A549 (cell line): ENCODE measurements at regions not wholly inside any gene's neighbourhood (a gene's known extent, or its start where the extent isn't known, plus 50 kb on each side); places are given as distances from the start of the nearest gene placed in this dataset.

Experiments
- ATAC-seq, 2 experiments: fragments of 200-7000 bp in 1 of 2; fragments of >200 bp in 1 of 2; cut with Nextera tagmentation in 1 of 2; cut with Tn5 transposase in 1 of 2; 3 replicates each; pipeline versions ENCODE4 v1.8.0 to v1.9.1; 2018 to 2020; ENCODE audit warnings: mild to moderate bottlenecking in 1 of 2, moderate library complexity in 1 of 2
- CTCF ChIA-PET: fragments of 300-600 bp; sonication (Branson Sonifier 250); formaldehyde crosslinking; extraction: SDS; loops from one replicate; lab custom pipeline; 2021; ENCODE audit warnings: antibody characterized with exemption, inconsistent platforms; lab: Yijun Ruan, JAX
- POLR2A ChIA-PET: fragments of 350-600 bp; formaldehyde crosslinking; extraction: SDS; loops from one replicate; lab custom pipeline; 2021; ENCODE audit warnings: antibody characterized with exemption, inconsistent platforms; lab: Yijun Ruan, JAX
- DNase-seq, 2 experiments: peaks; one replicate each; pipeline versions ENCODE4 v3.0.0 to v3.0.0-alpha.2; 2011 to 2016; ENCODE audit warnings: low read depth in 1 of 2, low spot score in 1 of 2
- FAIRE-seq: peaks from 2 replicates; lab custom pipeline; 2011; peaks lifted over from hg19 to GRCh38; lab: Jason Lieb, UNC
- H3K27ac ChIP-seq, 2 experiments: fragments of >200 bp; sonication (Bioruptor Twin); formaldehyde crosslinking; 3 replicates each; pipeline ENCODE4 v1.5.1; 2016 to 2017
- H3K4me1 ChIP-seq: fragments of >200 bp; sonication (Bioruptor Twin); formaldehyde crosslinking; 3 replicates; pipeline ENCODE4 v1.6.1; 2016
- H3K4me2 ChIP-seq: fragments of >200 bp; sonication (Bioruptor Twin); formaldehyde crosslinking; 3 replicates; pipeline ENCODE4 v1.6.1; 2016
- H3K4me3 ChIP-seq: fragments of >200 bp; sonication (Bioruptor Twin); formaldehyde crosslinking; 3 replicates; pipeline ENCODE4 v1.5.1; 2016
- H3K9me3 ChIP-seq: fragments of >200 bp; sonication (Bioruptor Twin); formaldehyde crosslinking; 3 replicates; pipeline ENCODE4 v1.6.1; 2016
- BCL3 ChIP-seq: fragments of >200 bp; sonication (Bioruptor Twin); formaldehyde crosslinking; IDR thresholded peaks from 3 replicates; pipeline ENCODE4 v1.6.1; 2016
- BHLHE40 ChIP-seq: IDR thresholded peaks from 2 replicates; pipeline ENCODE4 v1.6.1; 2012; ENCODE audit warnings: low read depth, low read length, inconsistent platforms
- CBX8 ChIP-seq: fragments of 200-600 bp; sonication (generic); IDR thresholded peaks from 2 replicates; pipeline ENCODE4 v1.6.1; 2016
- CEBPB ChIP-seq, 2 experiments: fragments of >200 bp in 1 of 2; sonication (Bioruptor Twin) in 1 of 2; formaldehyde crosslinking in 1 of 2; IDR thresholded peaks; 2 replicates each; pipeline ENCODE4 v1.6.1; 2012 to 2016
- CHD2 ChIP-seq: fragments of 150-350 bp; IDR thresholded peaks from 2 replicates; pipeline ENCODE4 v1.6.1; 2014; ENCODE audit warnings: low read length; ENCODE audit not compliant: partially characterized antibody
- CTCF ChIP-seq: fragments of >200 bp; sonication (Bioruptor Twin); formaldehyde crosslinking; IDR thresholded peaks from 3 replicates; pipeline ENCODE4 v1.5.1; 2016
- EHF ChIP-seq: fragments of 250-450 bp; sonication (Bioruptor Pico); IDR thresholded peaks from 2 replicates; pipeline ENCODE4 v1.5.0; 2020; ENCODE audit warnings: mild to moderate bottlenecking
- EHMT2 ChIP-seq: fragments of 200-600 bp; sonication (generic); IDR thresholded peaks from 2 replicates; pipeline ENCODE4 v1.6.1; 2016; ENCODE audit warnings: antibody characterized with exemption, low read depth, mild to moderate bottlenecking, moderate library complexity
- EP300 ChIP-seq, 2 experiments: fragments of >200 bp; sonication (Bioruptor Twin); formaldehyde crosslinking; IDR thresholded peaks; 2 replicates in 1 of 2; 3 replicates in 1 of 2; pipeline ENCODE4 v1.6.1; 2016 to 2017
- FOSL2 ChIP-seq, 2 experiments: fragments of 450-650 bp in 1 of 2; fragments of >200 bp in 1 of 2; sonication (Bioruptor Twin) in 1 of 2; formaldehyde crosslinking; IDR thresholded peaks; 2 replicates each; pipeline versions ENCODE4 v1.5.0 to v1.6.1; 2016 to 2020; ENCODE audit warnings: mild to moderate bottlenecking in 1 of 2, moderate library complexity in 1 of 2
- FOXS1 ChIP-seq: fragments of 250-450 bp; sonication (Bioruptor Pico); IDR thresholded peaks from 2 replicates; pipeline ENCODE4 v1.5.0; 2020; ENCODE audit warnings: mild to moderate bottlenecking, moderate library complexity
- GATA3 ChIP-seq: IDR thresholded peaks from 2 replicates; pipeline ENCODE4 v1.6.1; 2012; ENCODE audit warnings: borderline replicate concordance
- HDAC2 ChIP-seq: fragments of 200-600 bp; sonication (generic); IDR thresholded peaks from 2 replicates; pipeline ENCODE4 v1.6.1; 2016
- HEYL ChIP-seq: fragments of 250-450 bp; sonication (Bioruptor Pico); IDR thresholded peaks from 2 replicates; pipeline ENCODE4 v1.8.0; 2021; ENCODE audit warnings: mild to moderate bottlenecking, moderate library complexity
- JUN ChIP-seq, 2 experiments: fragments of >200 bp; sonication (Bioruptor Twin); formaldehyde crosslinking; IDR thresholded peaks; 2 replicates in 1 of 2; 3 replicates in 1 of 2; pipeline ENCODE4 v1.6.1; 2016 to 2017
- JUNB ChIP-seq: fragments of >200 bp; sonication (Bioruptor Twin); formaldehyde crosslinking; IDR thresholded peaks from 2 replicates; pipeline ENCODE4 v1.6.1; 2016
- KDM5A ChIP-seq: fragments of 200-600 bp; sonication (generic); IDR thresholded peaks from 2 replicates; pipeline ENCODE4 v1.6.1; 2016; ENCODE audit warnings: antibody characterized with exemption, mild to moderate bottlenecking
- MAFK ChIP-seq: fragments of 450-650 bp; IDR thresholded peaks from 2 replicates; pipeline ENCODE4 v1.6.1; 2014; ENCODE audit not compliant: partially characterized antibody
- MAX ChIP-seq: IDR thresholded peaks from 2 replicates; pipeline ENCODE4 v1.6.1; 2012
- NR3C1 ChIP-seq: fragments of >200 bp; sonication (Bioruptor Twin); formaldehyde crosslinking; IDR thresholded peaks from 3 replicates; pipeline ENCODE4 v1.6.1; 2017
- PHF8 ChIP-seq: fragments of 200-600 bp; sonication (generic); IDR thresholded peaks from 2 replicates; pipeline ENCODE4 v1.6.1; 2016; ENCODE audit warnings: low read depth, mild to moderate bottlenecking, antibody characterized with exemption, moderate library complexity, borderline replicate concordance
- POLR2A ChIP-seq: IDR thresholded peaks from 2 replicates; pipeline ENCODE4 v1.6.1; 2012; ENCODE audit warnings: mild to moderate bottlenecking, low read length
- RAD21 ChIP-seq, 2 experiments: fragments of >200 bp in 1 of 2; sonication (Bioruptor Twin) in 1 of 2; formaldehyde crosslinking in 1 of 2; IDR thresholded peaks in 1 of 2; conservative IDR thresholded peaks in 1 of 2; 2 replicates in 1 of 2; 3 replicates in 1 of 2; pipeline ENCODE4 v1.6.1; 2012 to 2018; ENCODE audit warnings: inconsistent platforms in 1 of 2
- RARB ChIP-seq: fragments of 250-450 bp; sonication (Bioruptor Pico); IDR thresholded peaks from 2 replicates; pipeline ENCODE4 v1.8.0; 2021; ENCODE audit warnings: mild to moderate bottlenecking, moderate library complexity
- SMC3 ChIP-seq: fragments of >200 bp; sonication (Bioruptor Twin); formaldehyde crosslinking; IDR thresholded peaks from 3 replicates; pipeline ENCODE4 v1.6.1; 2018; ENCODE audit warnings: inconsistent platforms
- SREBF2 ChIP-seq: fragments of 450-650 bp; IDR thresholded peaks from 2 replicates; pipeline ENCODE4 v1.6.1; 2014; ENCODE audit warnings: mild to moderate bottlenecking, moderate library complexity
- TFCP2L1 ChIP-seq: fragments of 250-450 bp; sonication (Bioruptor Pico); IDR thresholded peaks from 2 replicates; pipeline ENCODE4 v1.5.0; 2021; ENCODE audit warnings: mild to moderate bottlenecking
- ZNF302 ChIP-seq: fragments of 250-450 bp; sonication (Bioruptor Pico); IDR thresholded peaks from 2 replicates; pipeline ENCODE4 v1.9.0; 2021; ENCODE audit warnings: inconsistent platforms, mild to moderate bottlenecking, moderate library complexity
- WGBS: methylation state at CpG from one replicate; pipeline ENCODE4 v1.1.6; 2017; ENCODE audit errors: missing lambda C conversion rate; 5-methylcytosine and 5-hydroxymethylcytosine counted together
- TF ChIP-seq, protein P1 (sequence below): fragments of 250-450 bp; sonication (Bioruptor Pico); IDR thresholded peaks from 2 replicates; pipeline ENCODE4 v1.5.0; 2020; ENCODE audit warnings: low read depth, mild to moderate bottlenecking, moderate library complexity
- TF ChIP-seq, protein P2 (sequence below): fragments of 150-350 bp; IDR thresholded peaks from 2 replicates; pipeline ENCODE4 v1.6.1; 2014; ENCODE audit warnings: low read depth, mild to moderate bottlenecking, low read length
- TF ChIP-seq, protein P3 (sequence below): fragments of 450-650 bp; IDR thresholded peaks from 2 replicates; pipeline ENCODE4 v1.6.1; 2014; ENCODE audit warnings: antibody characterized with exemption
- TF ChIP-seq, protein P4 (sequence below): fragments of >200 bp; sonication (Bioruptor Twin); formaldehyde crosslinking; IDR thresholded peaks from 2 replicates; pipeline ENCODE4 v1.6.1; 2016

GRCh38 chr16:80197741-80198201 is 343.0 kb upstream of the DYNLRB2 start:
- ChIA-PET CTCF (interaction anchor here (0.6 kb wide), 1 partner anchor 595 kb away, joined by 4 read pairs; no protein-coding TSS in a partner anchor), POLR2A (no interaction called here)
- peak overlapping the region; percentile 88 to 89 for H3K27ac ChIP-seq
- FAIRE-seq, result peak; percentile 70
- TF ChIP-seq FOXS1 (peak; percentile 97; the same call in 1 of the 2 replicates), EP300 (IDR thresholded peaks at IDR 0.05) (peak; percentile 80 to 83; a peak in 3 of 5 replicates), KDM5A (no peak), JUNB (peak; percentile 96), MAFK (no peak), EHF (CRISPR knock-in tag) (no peak), JUN (IDR thresholded peaks at IDR 0.05) (peak; percentile 73 to 84; a peak in 4 of 5 replicates), BHLHE40 (no peak), FOSL2 (IDR thresholded peaks at IDR 0.05) (peak; percentile 95), FOSL2 (CRISPR knock-in tag; IDR thresholded peaks at IDR 0.05) (peak; percentile 95), RAD21 (conservative IDR thresholded peaks at IDR 0.05 in 1 of 2, IDR thresholded peaks at IDR 0.05 in 1 of 2) (peak; percentile 47 to 52; a peak in 3 of 5 replicates), HEYL (CRISPR knock-in tag) (no peak), CHD2 (no peak), EHMT2 (no peak), CEBPB (IDR thresholded peaks at IDR 0.05) (peak; percentile 68 to 84), SREBF2 (no peak), POLR2A (no peak), NR3C1 (no peak), CTCF (no peak), PHF8 (no peak), RARB (CRISPR knock-in tag) (no peak), HDAC2 (no peak), TFCP2L1 (CRISPR knock-in tag) (no peak), ZNF302 (CRISPR knock-in tag) (no peak), GATA3 (peak; percentile 92), BCL3 (peak; percentile 48; the same call in 1 of the 3 replicates), CBX8 (no peak), MAX (peak; percentile 60), SMC3 (peak; percentile 46; the same call in 2 of the 3 replicates)
- TF ChIP-seq, protein P1, sequence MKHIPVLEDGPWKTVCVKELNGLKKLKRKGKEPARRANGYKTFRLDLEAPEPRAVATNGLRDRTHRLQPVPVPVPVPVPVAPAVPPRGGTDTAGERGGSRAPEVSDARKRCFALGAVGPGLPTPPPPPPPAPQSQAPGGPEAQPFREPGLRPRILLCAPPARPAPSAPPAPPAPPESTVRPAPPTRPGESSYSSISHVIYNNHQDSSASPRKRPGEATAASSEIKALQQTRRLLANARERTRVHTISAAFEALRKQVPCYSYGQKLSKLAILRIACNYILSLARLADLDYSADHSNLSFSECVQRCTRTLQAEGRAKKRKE (CRISPR knock-in tag), result no peak
- TF ChIP-seq, protein P2, sequence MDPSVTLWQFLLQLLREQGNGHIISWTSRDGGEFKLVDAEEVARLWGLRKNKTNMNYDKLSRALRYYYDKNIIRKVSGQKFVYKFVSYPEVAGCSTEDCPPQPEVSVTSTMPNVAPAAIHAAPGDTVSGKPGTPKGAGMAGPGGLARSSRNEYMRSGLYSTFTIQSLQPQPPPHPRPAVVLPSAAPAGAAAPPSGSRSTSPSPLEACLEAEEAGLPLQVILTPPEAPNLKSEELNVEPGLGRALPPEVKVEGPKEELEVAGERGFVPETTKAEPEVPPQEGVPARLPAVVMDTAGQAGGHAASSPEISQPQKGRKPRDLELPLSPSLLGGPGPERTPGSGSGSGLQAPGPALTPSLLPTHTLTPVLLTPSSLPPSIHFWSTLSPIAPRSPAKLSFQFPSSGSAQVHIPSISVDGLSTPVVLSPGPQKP, result no peak
- TF ChIP-seq, protein P3, sequence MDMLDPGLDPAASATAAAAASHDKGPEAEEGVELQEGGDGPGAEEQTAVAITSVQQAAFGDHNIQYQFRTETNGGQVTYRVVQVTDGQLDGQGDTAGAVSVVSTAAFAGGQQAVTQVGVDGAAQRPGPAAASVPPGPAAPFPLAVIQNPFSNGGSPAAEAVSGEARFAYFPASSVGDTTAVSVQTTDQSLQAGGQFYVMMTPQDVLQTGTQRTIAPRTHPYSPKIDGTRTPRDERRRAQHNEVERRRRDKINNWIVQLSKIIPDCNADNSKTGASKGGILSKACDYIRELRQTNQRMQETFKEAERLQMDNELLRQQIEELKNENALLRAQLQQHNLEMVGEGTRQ, result no peak
- TF ChIP-seq, protein P4, sequence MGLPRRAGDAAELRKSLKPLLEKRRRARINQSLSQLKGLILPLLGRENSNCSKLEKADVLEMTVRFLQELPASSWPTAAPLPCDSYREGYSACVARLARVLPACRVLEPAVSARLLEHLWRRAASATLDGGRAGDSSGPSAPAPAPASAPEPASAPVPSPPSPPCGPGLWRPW, result peak; percentile 60; the same call in 1 of the 2 replicates
- 1% methylated on average over 4 of the region's 4 CpGs for WGBS
- peak; percentile 91 to 97 for ATAC-seq
- DNase-seq, result peak; percentile 36 to 87
- H3K9me3 ChIP-seq, result peaks cover 6% of the 10 kb centered on the region; the same call in 1 of the 3 replicates
- peak overlapping the region; percentile 82 for H3K4me2 ChIP-seq
- H3K4me3 ChIP-seq, result no peak overlapping the region
- H3K4me1 ChIP-seq, result peaks cover 35% of the 10 kb centered on the region
